ENCODE measurements at regions not wholly inside any gene's neighbourhood (a gene's known extent, or its start where the extent isn't known, plus 50 kb on each side); places are given as distances from the start of the nearest gene placed in this dataset.
A peak's percentile ranks its signal among the peaks of the same experiment; 100 is the strongest.

GRCh38 chr7:12067156-12067831 is 143.8 kb upstream of the TMEM106B start:
- Histone ChIP-seq H2AFZ (no peak overlapping the region), H3K36me3 (replicated peaks; ENCODE audit: insufficient read depth, low read depth) (no peaks in the 10 kb centered on the region), H3K9me2 (replicated peaks; ENCODE audit: insufficient read depth) (no peaks in the 10 kb centered on the region), H3K79me2 (no peaks in the 10 kb centered on the region), H3K4me3 (no peak overlapping the region), H3K4me1 (ENCODE audit: insufficient read depth) (peaks cover 7% of the 10 kb centered on the region), H3K4me2 (no peak overlapping the region), H4K20me1 (ENCODE audit: insufficient read depth, poor library complexity, severe bottlenecking) (no peaks in the 10 kb centered on the region), H3K27me3 (no peaks in the 10 kb centered on the region), H3K27ac (peak overlapping the region; percentile 82), H3K9me3 (ENCODE audit: low read depth) (no peaks in the 10 kb centered on the region)
- TF ChIP-seq EZH2 (IDR thresholded peaks at IDR 0.05; ENCODE audit: borderline replicate concordance) (no peak), CTCF (IDR thresholded peaks at IDR 0.05; ENCODE audit: poor library complexity) (peak; percentile 70)
- DNase-seq (ENCODE audit: low spot score) = peak; percentile 79
- WGBS (ENCODE audit: low lambda C conversion rate, missing lambda C conversion rate) = 79% methylated on average over 13 of the region's 13 CpGs

- TF ChIP-seq EZH2 (IDR thresholded peaks at IDR 0.05; ENCODE audit: borderline replicate concordance) (no peak), EZH2phosphoT487 (IDR thresholded peaks at IDR 0.05; ENCODE audit: low read depth, severe bottlenecking, unreplicated experiment) (no peak)
- Histone ChIP-seq H2AFZ (no peak overlapping the region), H3K79me2 (no peaks in the 10 kb centered on the region), H3K27ac (no peak overlapping the region), H3K27me3 (no peaks in the 10 kb centered on the region), H3K4me1 (ENCODE audit: insufficient read depth) (peaks cover 7% of the 10 kb centered on the region), H3K9me2 (replicated peaks; ENCODE audit: insufficient read depth) (no peaks in the 10 kb centered on the region), H3K4me2 (no peak overlapping the region), H3K4me3 (no peak overlapping the region), H4K20me1 (ENCODE audit: insufficient read depth, poor library complexity, severe bottlenecking) (no peaks in the 10 kb centered on the region), H3K36me3 (replicated peaks; ENCODE audit: insufficient read depth, low read depth) (no peaks in the 10 kb centered on the region), H3K9me3 (ENCODE audit: low read depth) (no peaks in the 10 kb centered on the region)
- DNase-seq (ENCODE audit: low spot score) = no peak
- WGBS (ENCODE audit: low lambda C conversion rate, missing lambda C conversion rate) = 81% methylated on average over 1 of the region's 1 CpG
Measured at GRCh38 chr7:12069757-12070156, 141.3 kb upstream of the TMEM106B start.

- Histone ChIP-seq H3K9me3 (ENCODE audit: low read depth) (no peaks in the 10 kb centered on the region), H3K9me2 (replicated peaks; ENCODE audit: insufficient read depth) (no peaks in the 10 kb centered on the region), H2AFZ (no peak overlapping the region), H3K4me3 (no peak overlapping the region), H3K4me1 (ENCODE audit: insufficient read depth) (no peaks in the 10 kb centered on the region), H3K27me3 (no peaks in the 10 kb centered on the region), H3K36me3 (replicated peaks; ENCODE audit: insufficient read depth, low read depth) (no peaks in the 10 kb centered on the region), H3K27ac (no peak overlapping the region), H4K20me1 (ENCODE audit: insufficient read depth, poor library complexity, severe bottlenecking) (no peaks in the 10 kb centered on the region), H3K4me2 (no peak overlapping the region), H3K79me2 (no peaks in the 10 kb centered on the region)
- DNase-seq (ENCODE audit: low spot score) = peak; percentile 32
- TF ChIP-seq EZH2 (IDR thresholded peaks at IDR 0.05; ENCODE audit: borderline replicate concordance) (no peak), EZH2phosphoT487 (IDR thresholded peaks at IDR 0.05; ENCODE audit: low read depth, severe bottlenecking, unreplicated experiment) (no peak), CTCF (IDR thresholded peaks at IDR 0.05; ENCODE audit: poor library complexity) (no peak)
- WGBS (ENCODE audit: low lambda C conversion rate, missing lambda C conversion rate) = 63% methylated on average over 1 of the region's 1 CpG
Measured at GRCh38 chr7:12074889-12075288, 136.2 kb upstream of the TMEM106B start.

GRCh38 chr7:12080006-12080405 is 131.1 kb upstream of the TMEM106B start:
- Histone ChIP-seq H3K79me2 (no peaks in the 10 kb centered on the region), H3K4me2 (no peak overlapping the region)

More at GRCh38 chr7:12080006-12080405, 131.1 kb upstream of the TMEM106B start:
- no peak overlapping the region for H3K27ac ChIP-seq
- no peaks in the 10 kb centered on the region for H3K9me2 ChIP-seq (replicated peaks; ENCODE audit: insufficient read depth)
- no peak for TF ChIP-seq EZH2 (IDR thresholded peaks at IDR 0.05; ENCODE audit: borderline replicate concordance)
- no peak for TF ChIP-seq EZH2phosphoT487 (IDR thresholded peaks at IDR 0.05; ENCODE audit: low read depth, severe bottlenecking, unreplicated experiment)
- no peak for TF ChIP-seq CTCF (IDR thresholded peaks at IDR 0.05; ENCODE audit: poor library complexity)
- no peaks in the 10 kb centered on the region for H3K36me3 ChIP-seq (replicated peaks; ENCODE audit: insufficient read depth, low read depth)
- H3K4me3 ChIP-seq = no peak overlapping the region
- H3K9me3 ChIP-seq (ENCODE audit: low read depth) = no peaks in the 10 kb centered on the region
- 68% methylated on average over 3 of the region's 3 CpGs for WGBS (ENCODE audit: low lambda C conversion rate, missing lambda C conversion rate)
- H4K20me1 ChIP-seq (ENCODE audit: insufficient read depth, poor library complexity, severe bottlenecking) = no peaks in the 10 kb centered on the region
- no peaks in the 10 kb centered on the region for H3K4me1 ChIP-seq (ENCODE audit: insufficient read depth)
- no peak for DNase-seq (ENCODE audit: low spot score)
- no peak overlapping the region for H2AFZ ChIP-seq
- H3K27me3 ChIP-seq = no peaks in the 10 kb centered on the region

Data from hepatocyte (in vitro differentiated cells).